ENCODE measurements at regions not wholly inside any gene's neighbourhood (a gene's known extent, or its start where the extent isn't known, plus 50 kb on each side); places are given as distances from the start of the nearest gene placed in this dataset.
"Not testable (repeated sequence)": the region's sequence is repeated elsewhere in the genome, so short reads cannot be mapped to it uniquely, and the experiment has no call there.

DNA sequence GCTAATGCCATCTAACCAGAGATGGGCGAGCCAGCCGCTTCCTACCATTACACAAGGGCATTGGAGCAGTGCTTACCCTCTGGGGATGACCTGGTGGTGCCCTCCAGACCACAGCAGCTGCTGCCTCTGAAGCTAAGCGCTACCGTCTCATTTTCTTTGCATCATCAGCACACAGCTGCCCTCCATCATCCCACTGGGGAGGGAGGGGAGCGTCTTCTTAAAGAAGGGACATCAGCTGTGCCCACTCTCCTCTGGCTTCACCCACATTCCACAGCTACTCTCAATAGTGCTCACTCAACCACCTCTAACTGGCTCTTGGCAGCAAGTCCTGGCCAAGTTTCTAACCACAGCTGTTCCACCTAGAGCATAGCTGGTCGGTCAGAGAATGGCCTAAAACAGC, 503.4 kb downstream of the NFIB start:
- peak; percentile 1 for DNase-seq

DNA sequence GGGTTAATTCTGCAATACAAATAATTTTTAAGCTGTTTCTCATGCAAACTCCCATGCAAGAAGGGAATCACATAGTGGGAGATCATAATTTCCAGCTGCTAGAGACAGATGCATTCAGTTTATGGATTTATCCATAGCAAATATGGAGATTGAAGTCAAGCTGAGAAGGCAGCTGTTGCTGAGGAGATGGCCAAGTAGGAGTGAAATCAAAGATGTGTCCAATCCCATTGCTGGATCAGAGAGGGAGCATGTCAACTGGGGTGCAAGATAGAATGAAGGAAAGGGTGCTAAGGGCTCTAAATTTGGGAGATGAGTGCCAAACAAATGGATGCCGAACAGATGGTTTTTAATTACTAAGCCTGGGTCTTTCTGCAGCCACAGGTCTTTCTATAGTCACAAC, 504.5 kb downstream of the NFIB start:
- DNase-seq: no peak

DNA sequence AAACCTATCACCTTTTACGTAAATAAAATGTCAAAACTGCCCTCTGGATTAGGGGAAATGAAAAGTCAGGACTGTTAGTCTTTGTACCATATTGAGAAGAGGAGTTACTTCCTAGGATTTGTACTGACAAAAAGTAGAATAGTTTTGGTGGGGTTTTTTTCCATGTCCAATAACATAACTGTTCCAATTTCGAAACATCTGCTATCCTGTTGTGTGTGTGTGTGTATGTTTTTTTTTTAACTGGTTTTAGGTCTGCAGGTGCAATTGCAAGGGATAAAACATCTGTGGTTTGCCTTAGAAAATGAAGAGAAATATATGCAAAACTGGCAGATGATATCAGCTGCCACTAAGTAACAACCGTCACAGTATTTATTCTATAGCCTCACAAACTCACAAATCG, 506.8 kb downstream of the NFIB start:
- no peak for DNase-seq

DNA sequence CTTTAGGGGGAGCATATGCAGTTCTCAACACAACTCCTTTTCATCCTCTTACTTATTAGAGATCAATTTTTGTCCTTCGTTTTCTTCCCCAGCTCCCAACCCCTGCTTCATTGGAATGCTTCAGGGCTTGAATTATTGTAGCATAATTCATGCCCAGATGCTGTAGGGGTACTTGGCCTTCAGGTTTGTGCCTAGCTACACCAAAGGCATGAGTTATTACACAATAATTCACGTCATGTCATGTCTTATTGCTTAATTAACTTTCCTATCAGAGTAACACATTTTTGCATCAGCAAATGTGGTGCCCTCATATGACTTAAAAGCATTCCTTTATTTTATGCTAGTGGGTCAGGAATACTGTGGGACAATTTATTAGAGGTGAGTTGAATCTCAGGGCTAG, 507.2 kb downstream of the NFIB start:
- DNase-seq: no peak

DNA sequence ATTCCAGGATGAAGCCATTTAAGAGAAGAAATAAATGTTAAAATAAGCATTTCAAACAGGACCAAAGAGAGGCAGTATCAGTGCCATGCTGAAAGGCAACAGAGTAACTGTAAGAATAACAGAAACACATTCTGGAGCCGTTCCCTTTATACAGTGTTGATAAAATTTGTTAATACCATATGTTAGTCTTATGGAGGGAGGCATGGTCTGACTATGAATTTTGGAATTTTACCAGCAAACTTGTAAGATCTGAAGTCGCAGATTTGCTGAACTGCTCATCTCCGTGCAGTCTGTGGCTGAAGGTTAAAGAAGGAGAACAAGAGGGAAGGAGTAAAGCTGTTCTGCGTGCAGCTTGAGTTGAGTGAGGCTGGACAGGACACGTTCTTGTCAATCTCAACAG, 508.4 kb downstream of the NFIB start:
- peak; percentile 63 for DNase-seq

DNA sequence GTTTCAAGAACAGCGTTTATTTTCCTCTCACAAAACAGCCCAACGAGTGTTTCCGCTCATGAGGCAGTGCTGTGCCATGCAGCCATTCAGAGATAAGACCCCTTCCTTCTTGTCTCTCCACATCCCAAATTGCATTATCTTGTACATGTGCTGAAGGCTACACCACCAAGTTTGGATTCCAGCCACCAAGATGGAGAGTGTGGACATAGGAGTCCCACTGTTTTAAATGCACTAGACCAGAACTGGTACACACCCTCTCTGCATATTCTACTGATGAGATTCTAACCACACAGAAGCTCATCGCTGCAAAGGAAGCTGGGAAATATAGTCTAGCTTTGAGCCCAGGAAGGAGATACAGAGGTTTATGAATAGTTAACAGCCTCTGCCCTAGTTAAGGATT, 509.4 kb downstream of the NFIB start:
- peak; percentile 67 for DNase-seq

DNA sequence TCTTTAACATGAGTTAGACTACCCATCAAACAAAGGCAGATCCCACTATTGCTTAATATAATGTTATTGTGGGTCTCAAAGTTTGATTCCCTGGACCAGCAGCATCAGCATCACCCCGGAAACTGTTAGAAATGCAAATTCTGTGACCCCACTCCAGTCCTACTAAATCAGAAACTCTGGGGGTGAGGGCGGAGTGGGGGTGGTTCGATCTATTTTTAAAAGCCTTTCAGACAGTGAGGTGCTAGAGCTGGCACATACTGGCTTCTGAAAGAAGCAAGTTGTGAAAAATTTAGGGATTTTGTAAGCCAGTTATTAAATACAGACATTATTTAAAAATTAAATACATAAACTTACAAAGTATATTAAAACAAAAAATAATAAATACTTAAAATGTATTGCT, 513.2 kb downstream of the NFIB start:
- DNase-seq: no peak

DNA sequence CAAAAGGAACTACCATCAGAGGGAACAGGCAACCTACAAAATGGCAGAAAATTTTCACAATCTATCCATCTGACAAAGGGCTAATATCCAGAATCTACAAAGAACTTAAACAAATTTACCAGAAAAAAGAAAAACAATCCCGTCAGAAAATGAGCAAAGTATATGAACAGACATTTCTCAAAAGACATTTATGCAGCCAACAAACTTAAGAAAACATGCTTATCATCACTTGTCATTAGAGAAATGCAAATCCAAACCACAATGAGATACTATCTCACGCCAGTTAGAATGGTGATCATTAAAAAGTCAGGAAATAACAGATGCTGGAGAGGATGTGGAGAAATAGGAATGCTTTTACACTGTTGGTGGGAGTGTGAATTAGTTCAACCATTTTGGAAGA, 516.2 kb downstream of the NFIB start:
- not testable (repeated sequence) for DNase-seq

DNA sequence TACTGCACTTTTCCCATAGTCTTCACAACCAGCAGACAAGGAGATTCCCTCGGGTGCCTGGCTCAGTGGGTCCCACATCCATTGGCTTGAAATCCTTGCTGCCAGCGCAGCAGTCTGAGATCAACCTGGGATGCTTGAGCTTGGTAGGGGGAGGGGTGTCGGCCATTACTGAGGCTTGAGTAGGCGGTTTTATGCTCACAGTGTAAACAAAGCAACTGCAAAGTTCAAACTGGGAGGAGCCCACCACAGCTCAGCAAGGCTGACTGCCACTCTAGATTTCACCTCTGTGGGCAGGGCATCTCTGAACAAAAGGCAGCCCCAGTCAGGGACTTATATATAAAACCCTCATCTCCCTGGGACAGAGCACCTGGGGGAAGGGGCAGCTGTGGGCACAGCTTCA, 512.3 kb upstream of the MPDZ start:
- no peak for DNase-seq

DNA sequence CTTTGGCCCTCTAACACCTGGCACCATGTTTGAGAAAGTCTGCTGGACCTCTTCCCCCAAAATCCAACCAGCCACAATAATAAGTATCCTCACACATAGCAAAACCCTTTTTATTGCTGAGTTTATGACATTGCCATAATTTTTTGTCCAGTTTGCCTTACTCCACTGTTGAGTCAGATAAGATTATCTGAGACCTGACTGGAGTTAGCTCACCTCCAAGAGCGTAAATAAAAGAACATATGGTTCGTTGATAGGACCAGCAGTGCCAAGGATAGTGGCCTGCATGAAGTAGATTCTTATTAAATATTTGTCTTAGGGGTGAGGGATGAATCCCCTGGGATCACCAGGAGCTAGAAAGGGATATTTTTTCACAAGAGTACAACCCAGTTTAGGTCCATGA, 510.6 kb upstream of the MPDZ start:
- DNase-seq: no peak

DNA sequence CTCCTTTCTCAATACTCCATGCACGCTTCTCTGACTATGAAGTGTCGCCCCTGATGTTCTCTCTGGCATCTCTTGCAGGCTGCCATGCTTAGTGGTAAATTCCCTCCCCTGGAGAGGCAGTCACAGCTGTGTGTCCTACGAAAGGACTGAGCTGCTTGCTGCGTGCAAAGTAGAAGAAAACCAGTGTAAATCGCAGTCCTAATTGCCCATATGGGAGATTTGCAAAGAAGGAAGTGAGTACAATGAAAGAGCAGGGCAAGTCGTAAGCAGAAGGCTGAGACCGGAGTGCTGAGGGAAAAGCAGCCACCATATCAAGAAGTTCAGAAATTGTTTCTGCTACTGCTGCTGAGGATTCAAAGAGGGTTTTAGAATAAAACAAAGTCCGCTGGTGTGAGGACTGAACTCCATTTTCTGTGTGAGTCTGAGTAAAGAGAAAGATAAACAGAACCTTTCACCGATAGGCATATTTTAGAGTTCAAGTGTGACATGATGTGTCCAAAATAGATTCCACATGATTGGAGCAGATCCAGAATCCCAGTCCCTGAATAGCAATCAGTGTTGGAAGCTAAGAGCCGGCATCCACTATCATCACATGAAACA, 507.8 kb upstream of the MPDZ start:
- DNase-seq: peak; percentile 77

DNA sequence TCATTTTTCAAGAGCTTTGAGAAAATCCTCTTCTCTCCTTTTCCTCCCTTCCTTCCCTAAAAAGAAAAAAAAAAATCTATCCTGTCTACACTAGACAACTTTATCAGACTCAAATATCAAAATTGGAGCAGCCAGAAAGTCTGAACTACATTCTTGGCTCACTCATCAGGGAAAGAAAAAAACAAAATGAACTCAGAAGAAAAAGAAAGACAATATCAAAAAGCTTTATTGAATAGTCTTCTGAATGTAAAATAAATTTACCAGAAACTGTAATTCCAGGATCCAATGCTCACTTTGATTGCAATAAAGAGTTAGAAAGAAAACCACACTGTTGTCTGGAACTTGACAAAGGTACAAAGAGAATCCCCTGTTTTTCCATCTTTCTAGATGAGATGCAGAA, 507.2 kb upstream of the MPDZ start:
- no peak for DNase-seq

DNA sequence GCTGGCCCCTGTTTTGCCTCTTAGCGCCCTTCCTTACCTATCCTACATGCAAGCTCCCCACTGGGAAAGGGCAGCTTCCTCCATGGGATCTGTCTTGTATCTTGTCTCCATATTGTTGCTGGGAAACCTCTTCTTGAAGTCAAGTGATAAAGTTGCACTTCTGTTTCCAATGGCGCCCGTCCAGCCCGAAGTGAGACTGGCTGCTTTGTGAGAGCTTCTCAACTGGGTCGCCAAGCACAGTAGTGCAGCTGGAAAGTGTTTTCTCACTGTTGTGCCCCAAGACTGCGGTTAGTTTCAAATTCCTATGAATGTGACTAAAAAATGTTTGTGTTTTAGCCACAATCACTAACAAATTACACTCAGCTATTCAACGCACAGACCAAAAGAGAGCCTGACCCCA, 506.6 kb upstream of the MPDZ start:
- DNase-seq: peak; percentile 85

DNA sequence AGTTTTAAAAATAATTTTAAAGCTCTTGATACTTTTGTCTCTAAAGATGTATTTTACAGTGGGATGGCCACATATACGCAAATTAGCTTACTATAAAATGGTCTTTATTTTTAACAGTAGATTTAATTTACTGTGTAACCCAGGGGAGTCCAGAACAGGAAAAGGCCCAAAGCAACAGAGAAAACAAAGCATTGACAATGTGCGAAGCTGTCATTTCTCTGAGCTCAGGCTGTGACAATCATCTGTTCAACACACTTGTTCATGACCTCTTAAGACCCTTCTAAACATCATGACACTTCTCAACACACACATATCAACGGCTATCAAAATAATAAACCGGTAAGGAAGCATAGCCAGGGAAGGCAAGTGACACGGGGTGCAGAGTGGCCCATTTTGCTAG, 499.6 kb upstream of the MPDZ start:
- DNase-seq: no peak

DNA sequence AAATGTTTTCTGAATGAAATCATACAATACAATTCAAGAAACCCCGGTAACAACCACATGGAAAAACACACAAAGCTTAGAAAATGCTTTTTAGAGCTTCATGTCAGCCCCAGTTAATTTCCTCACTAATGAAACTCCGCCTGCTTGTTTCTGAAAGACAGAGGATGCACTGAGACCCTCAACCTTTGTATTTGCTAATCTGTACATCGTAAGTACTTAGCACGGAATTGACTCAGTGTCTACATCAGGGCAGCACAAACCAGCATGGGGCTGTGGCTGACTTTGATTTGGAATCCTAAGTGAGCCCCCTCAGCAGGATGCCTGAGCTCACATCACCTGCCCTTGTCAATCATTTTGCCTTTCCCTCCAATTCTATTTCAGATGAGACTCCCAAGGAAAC, 499.1 kb upstream of the MPDZ start:
- peak; percentile 35 for DNase-seq

DNA sequence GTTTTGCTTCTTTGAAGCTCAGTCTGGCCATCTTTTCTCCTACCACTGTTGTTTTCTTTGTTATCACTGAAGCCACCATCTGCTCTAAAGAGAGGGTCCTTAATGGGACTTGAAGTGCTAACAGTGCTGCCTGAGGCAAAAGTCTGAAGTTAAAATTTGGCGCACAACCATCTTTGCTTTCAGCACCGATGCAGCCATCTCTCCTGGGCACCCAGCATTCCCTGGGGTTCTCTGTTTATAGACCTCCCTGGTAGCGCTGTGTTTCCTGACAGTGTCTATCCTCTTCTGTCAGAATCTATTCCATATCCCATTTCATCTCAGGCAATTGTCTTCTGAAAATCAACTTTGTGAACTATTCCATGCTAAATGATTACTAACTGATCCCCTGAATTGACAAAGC, 491.5 kb upstream of the MPDZ start:
- DNase-seq: no peak

DNA sequence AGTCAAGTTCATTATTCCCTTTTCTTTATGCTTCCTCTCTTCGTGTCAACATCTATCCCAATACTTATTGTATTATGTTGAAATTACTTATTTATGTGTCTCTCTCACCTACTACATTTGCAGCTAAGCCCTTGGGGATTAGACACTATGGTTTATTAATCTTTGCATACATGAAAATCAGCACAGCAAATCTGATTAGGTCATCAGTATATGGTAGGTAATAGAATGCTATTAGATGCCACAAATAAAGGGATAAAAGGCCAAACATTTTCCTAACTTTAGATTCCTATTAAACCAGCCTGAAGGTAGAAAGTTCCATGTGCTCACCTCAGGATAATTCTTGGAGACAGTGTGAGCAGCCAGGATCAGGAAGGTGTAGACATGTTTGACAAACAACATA, 490.1 kb upstream of the MPDZ start:
- no peak for DNase-seq

DNA sequence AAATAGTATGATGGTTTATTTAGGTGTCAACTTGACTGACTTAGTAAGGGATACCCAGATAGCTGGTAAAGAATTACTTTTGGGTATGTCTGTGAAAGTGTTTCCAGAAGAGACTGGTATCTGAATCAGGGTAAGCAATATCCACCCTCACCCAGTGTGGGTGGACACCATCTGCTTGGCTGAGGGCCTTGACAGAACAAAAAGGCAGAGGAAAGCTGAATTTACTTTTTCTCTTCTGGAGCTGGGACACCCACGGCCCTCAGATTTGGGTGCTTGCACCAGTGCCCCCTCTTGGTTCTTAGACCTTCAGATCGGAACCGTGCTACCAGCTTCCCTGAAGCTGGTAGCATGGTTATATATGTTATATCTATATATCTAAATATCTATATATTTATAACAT, 489.5 kb upstream of the MPDZ start:
- DNase-seq: no peak

DNA sequence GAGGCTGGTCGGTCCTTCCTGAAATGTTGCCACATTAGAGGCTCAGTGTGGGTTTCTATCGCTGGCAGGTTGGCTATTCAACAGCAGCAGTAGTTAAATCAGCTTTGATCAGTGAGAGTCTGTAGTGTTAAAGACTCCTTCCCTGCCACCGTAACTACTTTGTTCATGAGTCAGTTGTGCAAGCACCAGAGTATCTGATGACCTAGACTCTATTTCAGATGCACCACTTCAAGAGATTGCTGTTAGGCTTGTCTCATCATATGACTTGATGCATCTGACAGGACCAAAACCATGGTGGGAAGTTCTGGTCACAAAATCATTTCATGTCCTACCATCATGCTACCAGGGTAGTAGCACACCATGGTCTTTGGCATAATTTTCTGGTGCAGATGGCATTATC, 482.7 kb upstream of the MPDZ start:
- no peak for DNase-seq

DNA sequence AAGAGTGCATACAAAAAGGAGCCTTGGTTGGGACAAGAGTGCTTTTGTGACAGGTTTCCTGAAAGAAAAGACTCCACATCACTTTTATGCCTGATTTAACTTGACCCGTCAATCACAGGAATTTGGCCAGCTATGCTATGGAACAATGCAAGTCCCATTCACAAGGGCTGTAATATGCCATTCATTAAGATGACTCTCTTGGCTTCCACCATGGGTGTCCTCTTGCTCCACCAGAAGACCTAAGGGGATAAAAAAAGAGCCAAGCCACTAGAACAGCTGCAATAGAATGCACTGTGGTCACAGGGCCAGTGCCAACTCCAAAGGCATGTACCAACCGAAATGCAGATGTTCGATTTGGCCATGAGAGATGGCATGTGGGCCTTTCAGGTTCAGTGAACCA, 480.1 kb upstream of the MPDZ start:
- no peak for DNase-seq

DNA sequence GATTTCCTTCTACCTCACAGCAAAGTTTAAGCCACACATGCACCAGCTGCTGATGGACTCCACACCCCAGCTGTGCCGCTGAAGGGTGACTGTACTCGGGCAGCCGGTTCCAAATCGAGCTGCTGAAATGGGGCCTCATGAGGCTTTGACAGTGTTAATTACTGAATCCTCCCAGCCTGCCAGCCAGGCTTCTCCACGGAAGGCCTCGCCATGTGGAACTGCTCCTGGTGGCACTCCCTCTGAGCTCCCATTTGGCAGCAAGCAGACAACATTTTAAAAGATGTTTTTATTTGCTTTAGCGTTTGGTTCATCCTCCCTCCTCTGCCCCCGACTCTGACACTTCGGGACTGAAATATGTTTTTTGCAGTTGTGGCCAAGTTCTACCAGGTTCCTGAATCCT, 479.4 kb upstream of the MPDZ start:
- no peak for DNase-seq

DNA sequence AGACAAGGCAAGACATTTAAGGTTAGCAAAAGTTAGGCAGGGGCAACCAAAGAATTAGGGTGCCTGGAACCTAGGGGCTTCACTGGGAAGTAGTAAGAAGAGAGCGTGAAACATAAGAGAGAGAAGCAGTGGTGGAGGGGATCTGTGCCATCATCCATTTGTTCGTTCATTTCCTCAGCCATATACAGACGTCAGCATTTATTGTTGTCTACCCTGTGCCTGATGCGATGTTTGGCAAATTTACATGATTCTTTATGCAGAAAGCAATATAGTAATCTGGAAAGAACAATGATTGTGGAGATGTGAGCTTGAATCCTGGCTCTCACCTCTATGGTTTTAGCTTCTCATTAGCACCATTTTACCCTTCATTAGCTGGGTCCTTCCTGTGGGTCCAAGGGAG, 477.5 kb upstream of the MPDZ start:
- no peak for DNase-seq

DNA sequence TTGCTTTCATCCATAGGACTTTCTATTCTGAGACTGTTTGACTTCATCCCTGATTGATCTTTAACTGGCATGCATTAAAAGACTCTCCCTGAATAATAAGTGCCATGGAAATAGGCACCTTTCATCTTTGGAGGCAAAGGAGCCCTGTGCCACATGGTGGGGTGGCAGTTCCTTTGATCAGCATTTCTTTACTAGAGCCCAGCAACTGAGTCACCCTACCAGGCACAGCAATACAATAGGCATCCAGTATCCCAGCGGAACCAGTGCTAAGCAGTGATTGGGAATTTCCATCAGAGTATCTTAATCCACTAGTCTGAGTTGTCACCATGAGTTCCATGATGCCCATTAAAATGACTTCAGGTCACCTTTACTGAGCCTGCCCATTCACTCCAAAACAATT, 476.1 kb upstream of the MPDZ start:
- DNase-seq: no peak

DNA sequence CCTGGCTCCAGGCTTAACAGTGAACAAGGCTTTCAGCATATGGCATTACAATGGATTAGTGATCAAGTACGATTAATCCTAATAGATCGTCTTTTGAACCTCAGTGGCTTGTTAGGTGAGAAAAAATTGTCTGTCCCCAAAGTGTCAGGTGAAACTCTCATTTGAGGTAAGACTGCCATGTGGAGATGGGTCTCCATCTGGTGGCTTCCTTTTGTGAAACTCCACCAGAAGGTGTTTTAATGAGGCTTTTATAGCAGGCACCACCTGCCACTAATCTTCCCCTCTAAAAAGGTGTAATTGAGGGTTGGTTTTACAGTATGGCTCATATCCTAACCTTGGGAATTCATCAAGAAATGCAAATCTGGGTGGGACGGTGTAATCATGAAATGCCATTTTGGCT, 471.1 kb upstream of the MPDZ start:
- no peak for DNase-seq

DNA sequence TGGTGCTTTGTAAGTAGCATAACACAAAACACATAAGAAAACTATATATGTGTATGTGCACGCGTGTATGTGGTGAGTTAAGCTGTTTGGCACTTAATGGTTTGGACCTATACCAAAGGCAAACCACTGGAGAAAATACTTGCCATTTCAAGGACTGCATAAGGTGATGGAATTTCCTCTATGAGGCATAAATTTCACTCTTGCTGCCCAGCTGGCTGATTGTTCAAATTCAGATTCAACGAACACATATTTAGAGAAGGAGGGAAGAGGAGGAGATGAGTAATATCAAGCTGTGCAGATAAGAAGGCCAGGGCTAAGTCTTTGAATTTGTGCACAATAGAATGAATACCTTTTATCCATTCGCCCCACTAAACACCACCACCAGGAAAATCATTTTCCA, 470.6 kb upstream of the MPDZ start:
- peak; percentile 95 for DNase-seq

DNA sequence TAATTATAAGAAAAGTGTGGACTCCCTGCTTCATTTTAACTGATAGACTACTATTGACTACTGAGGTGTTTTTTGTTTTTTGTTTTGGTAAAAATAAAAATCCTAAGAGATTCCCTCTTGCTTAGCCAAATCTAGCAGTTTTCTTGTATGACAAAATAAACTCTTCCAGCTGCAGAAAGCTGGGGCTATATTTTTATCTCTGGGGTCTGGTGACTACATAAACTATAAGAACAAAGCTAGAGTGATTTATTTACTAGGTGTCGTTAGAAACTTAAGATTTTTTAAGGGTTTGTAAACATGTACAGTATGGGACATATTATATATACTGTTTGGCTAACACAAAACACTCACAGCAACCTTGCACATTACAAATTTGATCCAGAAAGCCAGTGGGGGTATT, 467.4 kb upstream of the MPDZ start:
- DNase-seq: no peak

Data from fibroblast of skin of scalp (primary cell).